Lower leg skin (tissue), 4 donors: ENCODE measurements at regions not wholly inside any gene's neighbourhood (a gene's known extent, or its start where the extent isn't known, plus 50 kb on each side); places are given as distances from the start of the nearest gene placed in this dataset.

ENCODE experiments used
- DNase-seq, 2 donors: peaks; one replicate each; pipeline ENCODE4 v3.0.0-alpha.2; 2019; ENCODE audit warnings: low spot score in 2 of 2
- H3K4me3 ChIP-seq: fragments of 200-600 bp; sonication (generic); 2 replicates; pipeline ENCODE4 v1.5.1; 2017; ENCODE audit warnings: mild to moderate bottlenecking, low read depth; ENCODE audit not compliant: poor library complexity, severe bottlenecking
- POLR2A ChIP-seq, 2 donors: fragments of 450-650 bp; IDR thresholded peaks; one replicate each; pipeline ENCODE4 v1.6.1; 2016 to 2017; ENCODE audit warnings: antibody characterized with exemption in 2 of 2, mild to moderate bottlenecking in 1 of 2, moderate library complexity in 1 of 2
- WGBS, 2 donors: methylation state at CpG; one replicate each; pipeline ENCODE4 v1.1.5; 2018; 5-methylcytosine and 5-hydroxymethylcytosine counted together
- intact Hi-C: fragments of 100-400 bp; cut with DNase I; formaldehyde crosslinking; loops from one replicate; pipeline ENCODE4 v1.15.0; 2023; ENCODE audit warnings: low total_unique reads
- TF ChIP-seq, protein P1 (sequence below), 3 donors: fragments of 450-650 bp; IDR thresholded peaks; one replicate each; pipeline ENCODE4 v1.5.1; 2016; ENCODE audit warnings: antibody characterized with exemption in 3 of 3, mild to moderate bottlenecking in 3 of 3, moderate library complexity in 2 of 3

DNA sequence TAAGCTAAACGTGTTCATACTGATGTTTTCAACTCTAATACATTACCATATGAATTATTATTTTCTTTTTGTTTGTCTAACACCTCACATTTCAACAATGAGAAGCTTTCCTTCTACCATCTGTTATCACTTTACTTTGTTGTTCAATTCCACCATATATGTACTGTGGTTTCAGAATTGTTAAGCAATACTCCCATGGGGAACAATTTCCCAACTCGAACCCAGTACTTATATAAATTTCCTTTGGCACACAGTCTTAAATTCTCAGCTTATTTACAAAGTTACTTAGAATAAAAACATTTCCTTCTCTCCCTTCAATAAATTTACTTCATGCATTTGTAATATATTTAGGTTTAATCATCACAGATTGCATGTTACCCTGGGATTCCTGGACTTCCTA lies 1764.4 kb downstream of the OTOL1 start:
- no peak overlapping the region for H3K4me3 ChIP-seq
- no peak for DNase-seq
- 74 to 77% methylated on average over 2 of the region's 2 CpGs for WGBS, 2 donors
- no peak for TF ChIP-seq POLR2A (IDR thresholded peaks at IDR 0.05)
- TF ChIP-seq, protein P1, sequence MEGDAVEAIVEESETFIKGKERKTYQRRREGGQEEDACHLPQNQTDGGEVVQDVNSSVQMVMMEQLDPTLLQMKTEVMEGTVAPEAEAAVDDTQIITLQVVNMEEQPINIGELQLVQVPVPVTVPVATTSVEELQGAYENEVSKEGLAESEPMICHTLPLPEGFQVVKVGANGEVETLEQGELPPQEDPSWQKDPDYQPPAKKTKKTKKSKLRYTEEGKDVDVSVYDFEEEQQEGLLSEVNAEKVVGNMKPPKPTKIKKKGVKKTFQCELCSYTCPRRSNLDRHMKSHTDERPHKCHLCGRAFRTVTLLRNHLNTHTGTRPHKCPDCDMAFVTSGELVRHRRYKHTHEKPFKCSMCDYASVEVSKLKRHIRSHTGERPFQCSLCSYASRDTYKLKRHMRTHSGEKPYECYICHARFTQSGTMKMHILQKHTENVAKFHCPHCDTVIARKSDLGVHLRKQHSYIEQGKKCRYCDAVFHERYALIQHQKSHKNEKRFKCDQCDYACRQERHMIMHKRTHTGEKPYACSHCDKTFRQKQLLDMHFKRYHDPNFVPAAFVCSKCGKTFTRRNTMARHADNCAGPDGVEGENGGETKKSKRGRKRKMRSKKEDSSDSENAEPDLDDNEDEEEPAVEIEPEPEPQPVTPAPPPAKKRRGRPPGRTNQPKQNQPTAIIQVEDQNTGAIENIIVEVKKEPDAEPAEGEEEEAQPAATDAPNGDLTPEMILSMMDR (IDR thresholded peaks at IDR 0.05), result no peak
- intact Hi-C loops, result no loop called here

DNA sequence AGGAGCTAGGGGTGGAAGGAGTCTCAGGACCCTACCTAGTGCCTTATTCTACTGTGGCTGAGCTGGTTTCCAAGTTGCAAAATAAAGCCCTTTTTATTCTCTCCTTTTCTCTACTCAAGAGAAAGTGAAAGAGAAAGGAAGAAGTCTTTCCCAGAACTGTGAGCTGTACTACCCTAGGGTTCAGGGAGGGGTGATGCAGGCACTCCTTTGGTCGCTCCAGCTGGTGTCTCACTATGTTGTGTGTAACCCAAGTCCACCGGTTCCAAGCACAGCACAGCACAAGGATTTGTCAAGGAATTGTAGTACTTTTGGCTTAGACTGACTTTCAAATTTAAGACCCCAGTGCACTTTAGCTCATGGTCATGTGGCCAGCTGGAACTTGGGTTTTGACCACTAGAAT lies 1721.7 kb downstream of the OTOL1 start:
- no peak overlapping the region for H3K4me3 ChIP-seq
- WGBS, 2 donors, result 78 to 89% methylated on average over 2 of the region's 2 CpGs
- TF ChIP-seq POLR2A (IDR thresholded peaks at IDR 0.05), result no peak
- TF ChIP-seq, protein P1 (IDR thresholded peaks at IDR 0.05), result no peak
- intact Hi-C loops, result no loop called here
- no peak for DNase-seq

DNA sequence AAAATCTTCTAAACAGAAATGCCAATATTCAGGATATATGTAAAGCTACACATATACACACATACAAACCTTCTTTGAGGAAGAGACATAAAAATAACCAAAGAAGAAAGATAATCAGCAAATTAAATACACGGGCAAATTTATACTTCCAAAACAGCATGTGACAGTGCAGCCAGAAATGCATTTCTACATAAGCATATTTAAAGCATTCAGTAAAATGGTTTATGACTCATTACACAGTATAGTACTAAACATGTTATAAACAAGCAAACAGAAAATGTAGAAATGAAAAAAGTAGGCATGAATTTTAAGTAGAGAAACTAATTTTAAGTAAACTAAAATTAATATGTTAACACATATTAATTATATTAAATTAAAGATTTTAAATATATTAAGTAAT lies 1717.2 kb downstream of the OTOL1 start:
- TF ChIP-seq, protein P1 (IDR thresholded peaks at IDR 0.05), result no peak
- TF ChIP-seq POLR2A (IDR thresholded peaks at IDR 0.05), result no peak
- H3K4me3 ChIP-seq, result no peak overlapping the region
- intact Hi-C loops, result no loop called here
- WGBS, 2 donors, result 62 to 74% methylated on average over 1 of the region's 1 CpG
- DNase-seq, result no peak

DNA sequence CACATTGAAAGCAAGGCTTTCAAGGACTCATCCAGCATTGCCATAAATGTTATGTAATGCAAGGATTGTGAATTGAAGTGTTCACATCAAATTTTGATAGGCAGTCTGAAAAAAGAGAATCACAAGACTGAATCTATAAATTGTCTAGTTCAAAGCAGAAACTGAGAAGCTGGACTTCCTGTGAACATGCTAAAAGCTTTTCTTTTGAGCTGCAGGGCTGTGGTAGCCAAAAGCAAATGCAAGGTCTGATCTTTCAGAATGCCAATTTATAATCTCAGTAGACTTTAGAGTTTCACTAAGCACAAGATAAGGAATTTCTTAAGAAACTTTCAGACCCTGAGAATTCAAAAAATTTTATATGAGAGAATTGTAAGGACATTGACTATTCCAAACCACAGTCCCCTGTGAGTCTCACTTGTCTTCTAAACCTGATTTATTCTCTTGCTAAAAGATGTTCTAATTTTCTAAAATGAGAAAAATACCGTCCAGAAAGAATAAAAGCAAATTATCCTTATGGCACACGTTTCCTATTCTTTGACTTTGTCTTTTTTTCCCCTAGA lies 1700.3 kb downstream of the OTOL1 start:
- intact Hi-C loops, result no loop called here
- 23 to 34% methylated on average over 2 of the region's 2 CpGs for WGBS, 2 donors
- TF ChIP-seq, protein P1 (IDR thresholded peaks at IDR 0.05), result no peak
- TF ChIP-seq POLR2A (IDR thresholded peaks at IDR 0.05), result no peak

DNA sequence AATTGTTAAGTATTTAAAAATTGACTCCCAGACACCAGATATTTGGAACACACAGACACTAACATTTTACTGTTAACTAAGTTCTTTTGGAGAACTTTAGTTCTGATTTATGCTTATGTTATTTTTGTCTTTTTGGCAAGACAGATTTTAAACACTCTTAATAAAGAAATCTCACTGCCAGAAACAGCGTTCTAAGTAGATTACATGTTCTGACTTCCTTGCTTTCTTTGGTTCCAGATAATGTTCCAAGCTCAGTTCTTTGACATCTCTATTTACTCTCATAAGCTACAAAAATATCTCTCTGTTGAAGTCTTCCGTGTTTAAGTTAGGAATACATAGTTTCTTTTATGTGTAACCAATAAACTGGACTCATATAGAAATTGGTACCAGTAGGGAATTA lies 1699.6 kb downstream of the OTOL1 start:
- WGBS, 2 donors, result 15 to 21% methylated on average over 2 of the region's 2 CpGs
- DNase-seq, result no peak
- no peak overlapping the region for H3K4me3 ChIP-seq
- TF ChIP-seq POLR2A (IDR thresholded peaks at IDR 0.05), result no peak
- TF ChIP-seq, protein P1 (IDR thresholded peaks at IDR 0.05), result no peak
- intact Hi-C loops, result no loop called here

More for the DNA sequence above, 1700.3 kb downstream of the OTOL1 start:
- H3K4me3 ChIP-seq, result no peak overlapping the region
- no peak for DNase-seq

DNA sequence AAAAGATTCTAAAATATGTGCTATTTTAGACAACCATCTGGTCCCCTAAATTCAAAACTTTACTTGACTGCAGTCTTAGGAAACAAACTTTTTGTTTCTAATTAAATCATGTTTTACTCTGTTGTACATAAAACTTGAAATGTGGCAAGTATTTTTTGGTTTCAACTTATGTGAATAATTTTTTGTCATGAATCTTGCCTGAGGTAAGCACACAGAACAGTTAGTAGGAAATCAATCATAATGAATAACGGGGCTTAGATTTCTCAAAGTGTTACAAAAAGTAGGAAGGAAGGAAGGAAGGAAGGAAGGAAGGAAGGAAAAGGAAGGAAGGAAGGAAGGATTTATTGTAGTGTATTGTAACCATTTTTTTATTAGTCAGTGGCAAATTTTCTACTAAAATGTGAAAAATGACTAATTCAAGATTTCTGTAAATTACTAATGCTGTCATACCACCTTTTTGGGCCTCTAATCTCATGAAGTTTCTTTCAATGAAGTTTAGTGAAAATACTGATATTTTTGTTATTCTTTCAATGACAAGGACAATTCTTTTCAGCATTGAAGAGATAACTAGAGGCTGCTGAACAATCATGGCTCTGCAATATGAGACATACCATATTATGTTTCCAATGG lies 1689.2 kb downstream of the OTOL1 start:
- no peak for DNase-seq
- WGBS, 2 donors, result 24 to 35% methylated on average over 1 of the region's 1 CpG
- no peak overlapping the region for H3K4me3 ChIP-seq
- TF ChIP-seq, protein P1 (IDR thresholded peaks at IDR 0.05), result no peak
- no peak for TF ChIP-seq POLR2A (IDR thresholded peaks at IDR 0.05)
- intact Hi-C loops, result no loop called here
